Omental fat pad (tissue), 3 donors: ENCODE measurements at regions not wholly inside any gene's neighbourhood (a gene's known extent, or its start where the extent isn't known, plus 50 kb on each side); places are given as distances from the start of the nearest gene placed in this dataset. TPM values are rescaled to one million over a fixed set of nuclear protein-coding genes. Genes with fewer than 3 reads are reported as not detected.

Experiments
- ATAC-seq: fragments of 150-250 bp; one replicate; pipeline ENCODE4 v1.9.1; 2016; ENCODE audit warnings: mild to moderate bottlenecking, moderate library complexity; ENCODE audit not compliant: low FRiP score
- DNase-seq: peaks from one replicate; pipeline ENCODE4 v3.0.0-alpha.2; 2019; ENCODE audit warnings: low spot score
- CTCF ChIP-seq, 3 donors: fragments of 450-650 bp; IDR thresholded peaks; one replicate each; pipeline ENCODE4 v1.5.1; 2016 to 2017; ENCODE audit warnings: antibody characterized with exemption in 3 of 3, mild to moderate bottlenecking in 3 of 3, moderate library complexity in 2 of 3
- small RNA-seq: library from RNA; depleted of rRNA; stranded (forward); fragments of <200 nt; gene quantifications from one replicate; pipeline ENCODE3, GENCODE V24; 2016

GRCh38 chr5:114311968-114312367 is 49.9 kb upstream of the KCNN2 start:
- no peak for TF ChIP-seq CTCF (IDR thresholded peaks at IDR 0.05)
- ATAC-seq (no peak), DNase-seq (no peak)

Small RNA genes in the stretch of these regions (small RNA-seq; reads per million reads assigned to genes)
- gene RN7SKP89 = not detected
